ENCODE measurements at regions not wholly inside any gene's neighbourhood (a gene's known extent, or its start where the extent isn't known, plus 50 kb on each side); places are given as distances from the start of the nearest gene placed in this dataset.
A peak's percentile ranks its signal among the peaks of the same experiment; 100 is the strongest.

DNA sequence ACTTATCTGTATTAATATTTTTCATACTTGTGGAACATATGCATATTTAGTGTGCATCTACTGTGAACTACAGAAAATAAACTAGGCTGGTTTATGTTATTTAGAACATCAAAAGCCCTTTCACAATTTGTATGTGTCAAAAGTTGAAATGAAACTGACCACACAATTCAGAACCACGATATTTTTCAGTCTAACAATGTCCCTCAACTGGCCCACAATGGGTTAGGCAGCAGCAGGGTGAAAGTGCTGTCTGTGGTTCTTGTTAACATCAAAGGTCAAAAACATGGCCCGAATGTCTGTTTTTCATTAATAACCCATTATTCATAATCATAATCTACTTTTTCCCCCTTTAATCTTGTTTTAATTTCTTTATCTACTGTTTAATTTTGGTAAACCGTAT lies 559.9 kb upstream of the ATP2B1 start:
- Mint-ChIP-seq H3K9me3 (peaks cover 4% of the 10 kb centered on the region), H3K27ac (no peak overlapping the region), H3K4me3 (no peak overlapping the region), H3K27me3 (ENCODE audit: low read depth) (no peaks in the 10 kb centered on the region), H3K4me1 (no peaks in the 10 kb centered on the region), H3K36me3 (ENCODE audit: low read depth) (no peaks in the 10 kb centered on the region)
- TF ChIP-seq, protein P1, sequence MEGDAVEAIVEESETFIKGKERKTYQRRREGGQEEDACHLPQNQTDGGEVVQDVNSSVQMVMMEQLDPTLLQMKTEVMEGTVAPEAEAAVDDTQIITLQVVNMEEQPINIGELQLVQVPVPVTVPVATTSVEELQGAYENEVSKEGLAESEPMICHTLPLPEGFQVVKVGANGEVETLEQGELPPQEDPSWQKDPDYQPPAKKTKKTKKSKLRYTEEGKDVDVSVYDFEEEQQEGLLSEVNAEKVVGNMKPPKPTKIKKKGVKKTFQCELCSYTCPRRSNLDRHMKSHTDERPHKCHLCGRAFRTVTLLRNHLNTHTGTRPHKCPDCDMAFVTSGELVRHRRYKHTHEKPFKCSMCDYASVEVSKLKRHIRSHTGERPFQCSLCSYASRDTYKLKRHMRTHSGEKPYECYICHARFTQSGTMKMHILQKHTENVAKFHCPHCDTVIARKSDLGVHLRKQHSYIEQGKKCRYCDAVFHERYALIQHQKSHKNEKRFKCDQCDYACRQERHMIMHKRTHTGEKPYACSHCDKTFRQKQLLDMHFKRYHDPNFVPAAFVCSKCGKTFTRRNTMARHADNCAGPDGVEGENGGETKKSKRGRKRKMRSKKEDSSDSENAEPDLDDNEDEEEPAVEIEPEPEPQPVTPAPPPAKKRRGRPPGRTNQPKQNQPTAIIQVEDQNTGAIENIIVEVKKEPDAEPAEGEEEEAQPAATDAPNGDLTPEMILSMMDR (IDR thresholded peaks at IDR 0.05; ENCODE audit: unreplicated experiment in 3 of 3) = no peak

GRCh38 chr12:90262251-90262650 lies 553.6 kb upstream of the ATP2B1 start:
- peak overlapping the region in 1 of 3 experiments; percentile 1 for H3K4me3 Mint-ChIP-seq
- H3K9me3 Mint-ChIP-seq = peaks cover 4% of the 10 kb centered on the region
- H3K4me1 Mint-ChIP-seq = peaks cover 39% of the 10 kb centered on the region
- H3K36me3 Mint-ChIP-seq (ENCODE audit: low read depth) = no peaks in the 10 kb centered on the region
- H3K27me3 Mint-ChIP-seq (ENCODE audit: low read depth) = no peaks in the 10 kb centered on the region
- TF ChIP-seq, protein P1 (IDR thresholded peaks at IDR 0.05; ENCODE audit: unreplicated experiment in 3 of 3) = no peak
- peak overlapping the region; percentile 50 to 81 (median 51) for H3K27ac Mint-ChIP-seq

GRCh38 chr12:90261283-90261682 lies 552.6 kb upstream of the ATP2B1 start:
- Mint-ChIP-seq H3K4me3 (peak overlapping the region in 1 of 3 experiments; percentile 2), H3K27ac (peak overlapping the region; percentile 75 to 85 (median 81)), H3K9me3 (peaks cover 4% of the 10 kb centered on the region), H3K27me3 (ENCODE audit: low read depth) (no peaks in the 10 kb centered on the region), H3K36me3 (ENCODE audit: low read depth) (no peaks in the 10 kb centered on the region), H3K4me1 (peaks cover 39% of the 10 kb centered on the region)
- TF ChIP-seq, protein P1 (IDR thresholded peaks at IDR 0.05; ENCODE audit: unreplicated experiment in 3 of 3) = no peak

GRCh38 chr12:90260136-90260535 lies 551.5 kb upstream of the ATP2B1 start:
- H3K27ac Mint-ChIP-seq = peak overlapping the region; percentile 75 to 85 (median 81)
- TF ChIP-seq, protein P1 (IDR thresholded peaks at IDR 0.05; ENCODE audit: unreplicated experiment in 3 of 3) = no peak
- peaks cover 3% of the 10 kb centered on the region for H3K9me3 Mint-ChIP-seq
- H3K4me3 Mint-ChIP-seq = peak overlapping the region in 1 of 3 experiments; percentile 33
- peaks cover 39% of the 10 kb centered on the region for H3K4me1 Mint-ChIP-seq
- H3K27me3 Mint-ChIP-seq (ENCODE audit: low read depth) = no peaks in the 10 kb centered on the region
- no peaks in the 10 kb centered on the region for H3K36me3 Mint-ChIP-seq (ENCODE audit: low read depth)

DNA sequence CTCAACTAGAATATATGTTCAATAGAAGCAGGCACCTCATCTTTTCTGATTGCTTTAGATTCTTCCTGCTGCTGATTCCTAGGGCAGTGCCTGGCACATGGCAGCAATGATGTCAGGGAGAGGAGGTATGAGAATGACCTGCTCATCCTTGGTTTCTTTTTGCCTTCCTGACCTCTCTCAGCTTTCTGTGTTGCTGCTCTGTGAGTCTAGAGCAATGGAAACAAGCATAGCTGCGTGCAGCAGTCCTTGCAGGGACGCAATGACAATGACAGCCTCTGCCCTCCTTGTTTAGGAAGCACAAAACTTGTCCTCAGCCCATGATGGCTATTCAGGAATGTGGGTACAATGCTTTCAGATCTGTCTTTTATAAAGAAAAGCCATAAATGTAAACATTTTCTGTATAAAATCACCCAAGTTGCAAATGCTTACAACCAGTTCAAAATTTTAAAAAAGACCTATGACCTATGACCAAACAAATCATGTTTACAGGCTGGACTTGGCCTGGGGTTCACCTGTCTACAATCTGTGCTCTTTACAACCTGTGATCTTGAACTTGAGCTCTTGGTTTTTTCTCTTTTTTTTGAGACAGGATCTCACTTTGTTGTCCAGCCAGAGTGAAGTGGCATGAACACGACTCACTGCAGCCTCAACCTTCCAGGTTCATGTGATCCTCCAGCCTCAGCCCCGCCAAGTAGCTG lies 549.4 kb upstream of the ATP2B1 start:
- TF ChIP-seq, protein P1 (IDR thresholded peaks at IDR 0.05; ENCODE audit: unreplicated experiment in 3 of 3) = no peak
- Mint-ChIP-seq H3K27ac (no peak overlapping the region), H3K27me3 (ENCODE audit: low read depth) (no peaks in the 10 kb centered on the region), H3K36me3 (ENCODE audit: low read depth) (no peaks in the 10 kb centered on the region), H3K4me1 (peaks cover 44% of the 10 kb centered on the region), H3K9me3 (no peaks in the 10 kb centered on the region), H3K4me3 (no peak overlapping the region)

DNA sequence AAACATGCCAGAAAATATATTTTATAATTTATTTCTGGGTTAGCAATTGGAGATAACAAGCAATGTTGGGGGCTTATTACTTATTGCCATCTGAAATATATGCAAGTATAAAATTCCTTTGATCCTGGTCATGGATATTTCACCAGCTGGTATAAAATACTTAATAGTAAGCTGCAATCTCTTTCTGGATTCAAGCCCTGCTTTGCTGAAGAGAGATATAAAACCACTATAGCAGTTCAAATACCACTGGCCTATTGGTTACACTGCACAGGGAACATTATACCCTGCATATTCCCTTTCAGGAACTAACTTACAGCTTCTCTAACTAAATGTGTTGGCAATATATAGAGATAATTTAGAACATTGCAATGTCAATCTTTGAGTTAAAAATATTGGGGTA lies 546.2 kb upstream of the ATP2B1 start:
- no peak overlapping the region for H3K27ac Mint-ChIP-seq

More for the DNA sequence above, 546.2 kb upstream of the ATP2B1 start:
- Mint-ChIP-seq H3K4me3 (no peak overlapping the region), H3K27me3 (ENCODE audit: low read depth) (no peaks in the 10 kb centered on the region), H3K9me3 (no peaks in the 10 kb centered on the region), H3K4me1 (peaks cover 36% of the 10 kb centered on the region), H3K36me3 (ENCODE audit: low read depth) (no peaks in the 10 kb centered on the region)
- TF ChIP-seq, protein P1 (IDR thresholded peaks at IDR 0.05; ENCODE audit: unreplicated experiment in 3 of 3) = no peak

Measured in nephron (organoid).